ENCODE measurements at regions not wholly inside any gene's neighbourhood (a gene's known extent, or its start where the extent isn't known, plus 50 kb on each side); places are given as distances from the start of the nearest gene placed in this dataset.
"Not testable (repeated sequence)": the region's sequence is repeated elsewhere in the genome, so short reads cannot be mapped to it uniquely, and the experiment has no call there.

- no peaks in the 10 kb centered on the region for H3K36me3 ChIP-seq (ENCODE audit: control insufficient read depth, insufficient read depth, low read length)
- no peak overlapping the region for H3K4me3 ChIP-seq (ENCODE audit: low read depth, low read length)
- H3K9me3 ChIP-seq (ENCODE audit: control insufficient read depth, insufficient read depth, low read length) = no peaks in the 10 kb centered on the region
- no peaks in the 10 kb centered on the region for H3K27me3 ChIP-seq (ENCODE audit: control insufficient read depth, insufficient read depth, low read length)
- H3K9ac ChIP-seq (ENCODE audit: low read depth, low read length) = no peak overlapping the region
- no peaks in the 10 kb centered on the region for H3K4me1 ChIP-seq (ENCODE audit: control insufficient read depth, insufficient read depth, low read length)
Observed at GRCh38 chr1:199071080-199071479, 432.2 kb downstream of the PTPRC start.

GRCh38 chr1:199073166-199073565, 434.3 kb downstream of the PTPRC start:
- H3K4me3 ChIP-seq (ENCODE audit: low read depth, low read length) = no peak overlapping the region
- H3K4me1 ChIP-seq (ENCODE audit: control insufficient read depth, insufficient read depth, low read length) = no peaks in the 10 kb centered on the region
- no peak overlapping the region for H3K9ac ChIP-seq (ENCODE audit: low read depth, low read length)

GRCh38 chr1:199075792-199076191, 437.0 kb downstream of the PTPRC start:
- no peak overlapping the region for H3K9ac ChIP-seq (ENCODE audit: low read depth, low read length)
- no peaks in the 10 kb centered on the region for H3K4me1 ChIP-seq (ENCODE audit: control insufficient read depth, insufficient read depth, low read length)
- H3K27me3 ChIP-seq (ENCODE audit: control insufficient read depth, insufficient read depth, low read length) = no peaks in the 10 kb centered on the region
- no peak overlapping the region for H3K4me3 ChIP-seq (ENCODE audit: low read depth, low read length)
- H3K36me3 ChIP-seq (ENCODE audit: control insufficient read depth, insufficient read depth, low read length) = no peaks in the 10 kb centered on the region
- H3K9me3 ChIP-seq (ENCODE audit: control insufficient read depth, insufficient read depth, low read length) = no peaks in the 10 kb centered on the region

More at GRCh38 chr1:199073166-199073565, 434.3 kb downstream of the PTPRC start:
- no peaks in the 10 kb centered on the region for H3K9me3 ChIP-seq (ENCODE audit: control insufficient read depth, insufficient read depth, low read length)
- H3K36me3 ChIP-seq (ENCODE audit: control insufficient read depth, insufficient read depth, low read length) = no peaks in the 10 kb centered on the region
- no peaks in the 10 kb centered on the region for H3K27me3 ChIP-seq (ENCODE audit: control insufficient read depth, insufficient read depth, low read length)

GRCh38 chr1:199079994-199080393, 441.2 kb downstream of the PTPRC start:
- Histone ChIP-seq H3K9ac (ENCODE audit: low read depth, low read length) (no peak overlapping the region), H3K4me3 (ENCODE audit: low read depth, low read length) (no peak overlapping the region), H3K9me3 (ENCODE audit: control insufficient read depth, insufficient read depth, low read length) (no peaks in the 10 kb centered on the region), H3K36me3 (ENCODE audit: control insufficient read depth, insufficient read depth, low read length) (no peaks in the 10 kb centered on the region), H3K27me3 (ENCODE audit: control insufficient read depth, insufficient read depth, low read length) (no peaks in the 10 kb centered on the region), H3K4me1 (ENCODE audit: control insufficient read depth, insufficient read depth, low read length) (no peaks in the 10 kb centered on the region)

GRCh38 chr1:199081739-199082138, 442.9 kb downstream of the PTPRC start:
- no peak overlapping the region for H3K9ac ChIP-seq (ENCODE audit: low read depth, low read length)
- no peak overlapping the region for H3K4me3 ChIP-seq (ENCODE audit: low read depth, low read length)

GRCh38 chr1:199082778-199083389, 444.0 kb downstream of the PTPRC start:
- H3K36me3 ChIP-seq (ENCODE audit: control insufficient read depth, insufficient read depth, low read length) = no peaks in the 10 kb centered on the region
- H3K4me1 ChIP-seq (ENCODE audit: control insufficient read depth, insufficient read depth, low read length) = no peaks in the 10 kb centered on the region
- no peaks in the 10 kb centered on the region for H3K9me3 ChIP-seq (ENCODE audit: control insufficient read depth, insufficient read depth, low read length)
- H3K27me3 ChIP-seq (ENCODE audit: control insufficient read depth, insufficient read depth, low read length) = no peaks in the 10 kb centered on the region
- no peak overlapping the region for H3K9ac ChIP-seq (ENCODE audit: low read depth, low read length)
- H3K4me3 ChIP-seq (ENCODE audit: low read depth, low read length) = no peak overlapping the region

More at GRCh38 chr1:199081739-199082138, 442.9 kb downstream of the PTPRC start:
- H3K4me1 ChIP-seq (ENCODE audit: control insufficient read depth, insufficient read depth, low read length) = no peaks in the 10 kb centered on the region
- H3K36me3 ChIP-seq (ENCODE audit: control insufficient read depth, insufficient read depth, low read length) = no peaks in the 10 kb centered on the region
- no peaks in the 10 kb centered on the region for H3K27me3 ChIP-seq (ENCODE audit: control insufficient read depth, insufficient read depth, low read length)
- no peaks in the 10 kb centered on the region for H3K9me3 ChIP-seq (ENCODE audit: control insufficient read depth, insufficient read depth, low read length)

GRCh38 chr1:199083680-199084079, 444.8 kb downstream of the PTPRC start:
- H3K4me1 ChIP-seq (ENCODE audit: control insufficient read depth, insufficient read depth, low read length) = no peaks in the 10 kb centered on the region
- no peak overlapping the region for H3K9ac ChIP-seq (ENCODE audit: low read depth, low read length)
- no peaks in the 10 kb centered on the region for H3K9me3 ChIP-seq (ENCODE audit: control insufficient read depth, insufficient read depth, low read length)
- no peak overlapping the region for H3K4me3 ChIP-seq (ENCODE audit: low read depth, low read length)
- no peaks in the 10 kb centered on the region for H3K36me3 ChIP-seq (ENCODE audit: control insufficient read depth, insufficient read depth, low read length)
- no peaks in the 10 kb centered on the region for H3K27me3 ChIP-seq (ENCODE audit: control insufficient read depth, insufficient read depth, low read length)

- Histone ChIP-seq H3K4me3 (ENCODE audit: low read depth, low read length) (no peak overlapping the region), H3K27me3 (ENCODE audit: control insufficient read depth, insufficient read depth, low read length) (no peaks in the 10 kb centered on the region), H3K9me3 (ENCODE audit: control insufficient read depth, insufficient read depth, low read length) (no peaks in the 10 kb centered on the region), H3K4me1 (ENCODE audit: control insufficient read depth, insufficient read depth, low read length) (no peaks in the 10 kb centered on the region), H3K36me3 (ENCODE audit: control insufficient read depth, insufficient read depth, low read length) (no peaks in the 10 kb centered on the region), H3K9ac (ENCODE audit: low read depth, low read length) (no peak overlapping the region)
Observed at GRCh38 chr1:199084293-199084692, 445.5 kb downstream of the PTPRC start.

- no peaks in the 10 kb centered on the region for H3K9me3 ChIP-seq (ENCODE audit: control insufficient read depth, insufficient read depth, low read length)
- H3K4me1 ChIP-seq (ENCODE audit: control insufficient read depth, insufficient read depth, low read length) = no peaks in the 10 kb centered on the region
- no peak overlapping the region for H3K4me3 ChIP-seq (ENCODE audit: low read depth, low read length)
- no peak overlapping the region for H3K9ac ChIP-seq (ENCODE audit: low read depth, low read length)
- no peaks in the 10 kb centered on the region for H3K36me3 ChIP-seq (ENCODE audit: control insufficient read depth, insufficient read depth, low read length)
- no peaks in the 10 kb centered on the region for H3K27me3 ChIP-seq (ENCODE audit: control insufficient read depth, insufficient read depth, low read length)
Observed at GRCh38 chr1:199085903-199086302, 447.1 kb downstream of the PTPRC start.

GRCh38 chr1:199087144-199087543, 448.3 kb downstream of the PTPRC start:
- H3K9me3 ChIP-seq (ENCODE audit: control insufficient read depth, insufficient read depth, low read length) = no peaks in the 10 kb centered on the region
- no peak overlapping the region for H3K9ac ChIP-seq (ENCODE audit: low read depth, low read length)
- no peaks in the 10 kb centered on the region for H3K4me1 ChIP-seq (ENCODE audit: control insufficient read depth, insufficient read depth, low read length)
- H3K36me3 ChIP-seq (ENCODE audit: control insufficient read depth, insufficient read depth, low read length) = no peaks in the 10 kb centered on the region
- no peak overlapping the region for H3K4me3 ChIP-seq (ENCODE audit: low read depth, low read length)
- no peaks in the 10 kb centered on the region for H3K27me3 ChIP-seq (ENCODE audit: control insufficient read depth, insufficient read depth, low read length)

- H3K4me1 ChIP-seq (ENCODE audit: control insufficient read depth, insufficient read depth, low read length) = no peaks in the 10 kb centered on the region
- H3K9me3 ChIP-seq (ENCODE audit: control insufficient read depth, insufficient read depth, low read length) = no peaks in the 10 kb centered on the region
- H3K27me3 ChIP-seq (ENCODE audit: control insufficient read depth, insufficient read depth, low read length) = no peaks in the 10 kb centered on the region
- no peak overlapping the region for H3K4me3 ChIP-seq (ENCODE audit: low read depth, low read length)
- H3K36me3 ChIP-seq (ENCODE audit: control insufficient read depth, insufficient read depth, low read length) = no peaks in the 10 kb centered on the region
- H3K9ac ChIP-seq (ENCODE audit: low read depth, low read length) = no peak overlapping the region
Observed at GRCh38 chr1:199089393-199090122, 450.7 kb downstream of the PTPRC start.

GRCh38 chr1:199095628-199096027, 456.8 kb downstream of the PTPRC start:
- not testable (repeated sequence) for H3K4me1 ChIP-seq (ENCODE audit: control insufficient read depth, insufficient read depth, low read length); H3K4me3 ChIP-seq (ENCODE audit: low read depth, low read length); H3K9ac ChIP-seq (ENCODE audit: low read depth, low read length); H3K27me3 ChIP-seq (ENCODE audit: control insufficient read depth, insufficient read depth, low read length); H3K36me3 ChIP-seq (ENCODE audit: control insufficient read depth, insufficient read depth, low read length); H3K9me3 ChIP-seq (ENCODE audit: control insufficient read depth, insufficient read depth, low read length)

Measured in iPS-15b (cell line).